ENCODE measurements at regions not wholly inside any gene's neighbourhood (a gene's known extent, or its start where the extent isn't known, plus 50 kb on each side); places are given as distances from the start of the nearest gene placed in this dataset.

- no peak for DNase-seq (ENCODE audit: low read depth in 2 of 2)
These were observed 315.4 kb downstream of the RBM26 start for GRCh38 chr13:79090552-79091124.

- no peak for DNase-seq (ENCODE audit: low read depth in 2 of 2)
These were observed 321.1 kb downstream of the RBM26 start for GRCh38 chr13:79084802-79085424.

- no peak for DNase-seq (ENCODE audit: low read depth in 2 of 2)
These were observed 324.1 kb downstream of the RBM26 start for GRCh38 chr13:79081942-79082341.

- no peak for DNase-seq (ENCODE audit: low read depth in 2 of 2)
These were observed 326.7 kb downstream of the RBM26 start for GRCh38 chr13:79079351-79079839.

GRCh38 chr13:79075703-79076102, 330.4 kb downstream of the RBM26 start:
- no peak for DNase-seq (ENCODE audit: low read depth in 2 of 2)

GRCh38 chr13:79070343-79070974, 335.6 kb downstream of the RBM26 start:
- DNase-seq (ENCODE audit: low read depth in 2 of 2) = no peak

- DNase-seq (ENCODE audit: low read depth in 2 of 2) = no peak
These were observed 343.8 kb downstream of the RBM26 start for GRCh38 chr13:79062291-79062690.

GRCh38 chr13:79060216-79060615, 345.8 kb downstream of the RBM26 start:
- no peak for DNase-seq (ENCODE audit: low read depth in 2 of 2)

GRCh38 chr13:79056706-79057105, 349.3 kb downstream of the RBM26 start:
- no peak for DNase-seq (ENCODE audit: low read depth in 2 of 2)

- no peak for DNase-seq (ENCODE audit: low read depth in 2 of 2)
These were observed 354.6 kb downstream of the RBM26 start for GRCh38 chr13:79051472-79051871.

- DNase-seq (ENCODE audit: low read depth in 2 of 2) = no peak
These were observed 361.6 kb downstream of the RBM26 start for GRCh38 chr13:79044415-79044814.

- no peak for DNase-seq (ENCODE audit: low read depth in 2 of 2)
These were observed 362.8 kb downstream of the RBM26 start for GRCh38 chr13:79043208-79043607.

- no peak for DNase-seq (ENCODE audit: low read depth in 2 of 2)
These were observed 368.9 kb downstream of the RBM26 start for GRCh38 chr13:79037197-79037596.

- no peak for DNase-seq (ENCODE audit: low read depth in 2 of 2)
These were observed 371.7 kb downstream of the RBM26 start for GRCh38 chr13:79034341-79034740.

GRCh38 chr13:79030513-79030912, 371.6 kb upstream of the OBI1 start:
- DNase-seq (ENCODE audit: low read depth in 2 of 2) = no peak

- DNase-seq (ENCODE audit: low read depth in 2 of 2) = no peak
These were observed 359.2 kb upstream of the OBI1 start for GRCh38 chr13:79018166-79018565.

- DNase-seq (ENCODE audit: low read depth in 2 of 2) = no peak
These were observed 352.2 kb upstream of the OBI1 start for GRCh38 chr13:79011179-79011578.

- DNase-seq (ENCODE audit: low read depth in 2 of 2) = no peak
These were observed 345.3 kb upstream of the OBI1 start for GRCh38 chr13:79003989-79004898.

GRCh38 chr13:78999494-78999893, 340.5 kb upstream of the OBI1 start:
- no peak for DNase-seq (ENCODE audit: low read depth in 2 of 2)

GRCh38 chr13:78998630-78999315, 339.8 kb upstream of the OBI1 start:
- no peak for DNase-seq (ENCODE audit: low read depth in 2 of 2)

- DNase-seq (ENCODE audit: low read depth in 2 of 2) = no peak
These were observed 339.1 kb upstream of the OBI1 start for GRCh38 chr13:78997902-78998629.

Data from stimulated activated CD4-positive, alpha-beta T cell treated with anti-CD3 and anti-CD28 coated beads, Interleukin-15, amount 100 ng/mL, for 48 hours (primary cell).